Jurkat, Clone E6-1 (cell line): ENCODE measurements at regions not wholly inside any gene's neighbourhood (a gene's known extent, or its start where the extent isn't known, plus 50 kb on each side); places are given as distances from the start of the nearest gene placed in this dataset.
"Not testable (repeated sequence)": the region's sequence is repeated elsewhere in the genome, so short reads cannot be mapped to it uniquely, and the experiment has no call there.

ENCODE experiments used
- DNase-seq: peaks from one replicate; pipeline ENCODE4 v3.0.0-alpha.2; 2011; ENCODE audit warnings: low read depth, low spot score
- H3K4me3 ChIP-seq: 2 replicates; pipeline ENCODE4 v1.5.1; 2011; ENCODE audit warnings: mild to moderate bottlenecking, low read length, control low read depth, moderate library complexity

GRCh38 chr10:53569455-53569854 is 796.9 kb upstream of the MBL2 start:
- no peak overlapping the region for H3K4me3 ChIP-seq
- no peak for DNase-seq

GRCh38 chr10:53548664-53549063 is 776.1 kb upstream of the MBL2 start:
- no peak for DNase-seq

GRCh38 chr10:53547364-53547763 is 774.8 kb upstream of the MBL2 start:
- DNase-seq: no peak

More at GRCh38 chr10:53548664-53549063, 776.1 kb upstream of the MBL2 start:
- no peak overlapping the region for H3K4me3 ChIP-seq

GRCh38 chr10:53543410-53543809 is 770.8 kb upstream of the MBL2 start:
- DNase-seq: no peak
- no peak overlapping the region for H3K4me3 ChIP-seq

More at GRCh38 chr10:53547364-53547763, 774.8 kb upstream of the MBL2 start:
- no peak overlapping the region for H3K4me3 ChIP-seq

GRCh38 chr10:53537508-53537907 is 764.9 kb upstream of the MBL2 start:
- no peak for DNase-seq
- H3K4me3 ChIP-seq: no peak overlapping the region

- no peak for DNase-seq
- no peak overlapping the region for H3K4me3 ChIP-seq
Measured at GRCh38 chr10:53536322-53536721, 763.7 kb upstream of the MBL2 start.

- no peak overlapping the region for H3K4me3 ChIP-seq
- DNase-seq: no peak
Measured at GRCh38 chr10:53534428-53534827, 761.8 kb upstream of the MBL2 start.

GRCh38 chr10:53528974-53529373 is 756.4 kb upstream of the MBL2 start:
- no peak for DNase-seq
- H3K4me3 ChIP-seq: no peak overlapping the region

- no peak for DNase-seq
- no peak overlapping the region for H3K4me3 ChIP-seq
Measured at GRCh38 chr10:53521046-53521445, 748.5 kb upstream of the MBL2 start.

GRCh38 chr10:53508197-53508596 is 735.6 kb upstream of the MBL2 start:
- no peak overlapping the region for H3K4me3 ChIP-seq
- DNase-seq: no peak

GRCh38 chr10:53504492-53504891 is 731.9 kb upstream of the MBL2 start:
- DNase-seq, H3K4me3 ChIP-seq: not testable (repeated sequence)

- no peak overlapping the region for H3K4me3 ChIP-seq
- DNase-seq: no peak
Measured at GRCh38 chr10:53491774-53492173, 719.2 kb upstream of the MBL2 start.

GRCh38 chr10:53490553-53490952 is 718.0 kb upstream of the MBL2 start:
- no peak for DNase-seq
- H3K4me3 ChIP-seq: no peak overlapping the region

- H3K4me3 ChIP-seq: no peak overlapping the region
- DNase-seq: no peak
Measured at GRCh38 chr10:53489335-53490182, 717.0 kb upstream of the MBL2 start.

- no peak overlapping the region for H3K4me3 ChIP-seq
- DNase-seq: no peak
Measured at GRCh38 chr10:53487019-53487983, 714.7 kb upstream of the MBL2 start.

GRCh38 chr10:53485422-53485821 is 712.8 kb upstream of the MBL2 start:
- not testable (repeated sequence) for H3K4me3 ChIP-seq, DNase-seq

GRCh38 chr10:53479365-53479764 is 706.8 kb upstream of the MBL2 start:
- no peak overlapping the region for H3K4me3 ChIP-seq

GRCh38 chr10:53477313-53477675 is 704.7 kb upstream of the MBL2 start:
- no peak overlapping the region for H3K4me3 ChIP-seq
- no peak for DNase-seq

More at GRCh38 chr10:53479365-53479764, 706.8 kb upstream of the MBL2 start:
- DNase-seq: no peak

GRCh38 chr10:53476650-53477312 is 704.2 kb upstream of the MBL2 start:
- DNase-seq: no peak
- H3K4me3 ChIP-seq: no peak overlapping the region
